ENCODE measurements at regions not wholly inside any gene's neighbourhood (a gene's known extent, or its start where the extent isn't known, plus 50 kb on each side); places are given as distances from the start of the nearest gene placed in this dataset.

GRCh38 chr1:71232786-71233185 lies 152.0 kb upstream of the ZRANB2 start:
- no peaks in the 10 kb centered on the region for H3K27me3 ChIP-seq (ENCODE audit: control insufficient read depth in 2 of 2, insufficient read depth in 2 of 2, low read length in 2 of 2)
- no peaks in the 10 kb centered on the region for H3K36me3 ChIP-seq (ENCODE audit: control insufficient read depth in 2 of 2, insufficient read depth in 2 of 2, low read length in 2 of 2)
- H3K27ac ChIP-seq (ENCODE audit: low read depth in 2 of 2, low read length in 2 of 2), result no peak overlapping the region
- H3K4me1 ChIP-seq (ENCODE audit: control insufficient read depth in 2 of 2, insufficient read depth in 2 of 2, low read length in 2 of 2), result no peaks in the 10 kb centered on the region
- H3K9me3 ChIP-seq (ENCODE audit: control insufficient read depth in 2 of 2, low read length in 2 of 2), result no peaks in the 10 kb centered on the region
- H3K9ac ChIP-seq (ENCODE audit: low read depth in 1 of 2, low read length in 2 of 2), result no peak overlapping the region
- H3K4me3 ChIP-seq (ENCODE audit: low read length in 2 of 2), result no peak overlapping the region

- H3K9me3 ChIP-seq (ENCODE audit: control insufficient read depth in 2 of 2, low read length in 2 of 2), result no peaks in the 10 kb centered on the region
- H3K9ac ChIP-seq (ENCODE audit: low read depth in 1 of 2, low read length in 2 of 2), result no peak overlapping the region
- no peaks in the 10 kb centered on the region for H3K4me1 ChIP-seq (ENCODE audit: control insufficient read depth in 2 of 2, insufficient read depth in 2 of 2, low read length in 2 of 2)
- no peaks in the 10 kb centered on the region for H3K36me3 ChIP-seq (ENCODE audit: control insufficient read depth in 2 of 2, insufficient read depth in 2 of 2, low read length in 2 of 2)
- H3K4me3 ChIP-seq (ENCODE audit: low read length in 2 of 2), result no peak overlapping the region
- no peak overlapping the region for H3K27ac ChIP-seq (ENCODE audit: low read depth in 2 of 2, low read length in 2 of 2)
- H3K27me3 ChIP-seq (ENCODE audit: control insufficient read depth in 2 of 2, insufficient read depth in 2 of 2, low read length in 2 of 2), result no peaks in the 10 kb centered on the region
Observed at GRCh38 chr1:71232166-71232763, 151.4 kb upstream of the ZRANB2 start.

- Histone ChIP-seq H3K9me3 (ENCODE audit: control insufficient read depth in 2 of 2, low read length in 2 of 2) (no peaks in the 10 kb centered on the region), H3K9ac (ENCODE audit: low read depth in 1 of 2, low read length in 2 of 2) (no peak overlapping the region), H3K27ac (ENCODE audit: low read depth in 2 of 2, low read length in 2 of 2) (no peak overlapping the region), H3K4me3 (ENCODE audit: low read length in 2 of 2) (no peak overlapping the region), H3K36me3 (ENCODE audit: control insufficient read depth in 2 of 2, insufficient read depth in 2 of 2, low read length in 2 of 2) (no peaks in the 10 kb centered on the region), H3K27me3 (ENCODE audit: control insufficient read depth in 2 of 2, insufficient read depth in 2 of 2, low read length in 2 of 2) (no peaks in the 10 kb centered on the region), H3K4me1 (ENCODE audit: control insufficient read depth in 2 of 2, insufficient read depth in 2 of 2, low read length in 2 of 2) (no peaks in the 10 kb centered on the region)
Observed at GRCh38 chr1:71231751-71232150, 150.9 kb upstream of the ZRANB2 start.

- H3K4me1 ChIP-seq (ENCODE audit: control insufficient read depth in 2 of 2, insufficient read depth in 2 of 2, low read length in 2 of 2), result no peaks in the 10 kb centered on the region
- no peaks in the 10 kb centered on the region for H3K27me3 ChIP-seq (ENCODE audit: control insufficient read depth in 2 of 2, insufficient read depth in 2 of 2, low read length in 2 of 2)
- no peak overlapping the region for H3K27ac ChIP-seq (ENCODE audit: low read depth in 2 of 2, low read length in 2 of 2)
- H3K9ac ChIP-seq (ENCODE audit: low read depth in 1 of 2, low read length in 2 of 2), result no peak overlapping the region
- no peak overlapping the region for H3K4me3 ChIP-seq (ENCODE audit: low read length in 2 of 2)
- no peaks in the 10 kb centered on the region for H3K36me3 ChIP-seq (ENCODE audit: control insufficient read depth in 2 of 2, insufficient read depth in 2 of 2, low read length in 2 of 2)
- H3K9me3 ChIP-seq (ENCODE audit: control insufficient read depth in 2 of 2, low read length in 2 of 2), result no peaks in the 10 kb centered on the region
Observed at GRCh38 chr1:71228742-71229365, 148.0 kb upstream of the ZRANB2 start.

GRCh38 chr1:71228241-71228640 lies 147.4 kb upstream of the ZRANB2 start:
- Histone ChIP-seq H3K4me1 (ENCODE audit: control insufficient read depth in 2 of 2, insufficient read depth in 2 of 2, low read length in 2 of 2) (no peaks in the 10 kb centered on the region), H3K36me3 (ENCODE audit: control insufficient read depth in 2 of 2, insufficient read depth in 2 of 2, low read length in 2 of 2) (no peaks in the 10 kb centered on the region), H3K27ac (ENCODE audit: low read depth in 2 of 2, low read length in 2 of 2) (no peak overlapping the region), H3K4me3 (ENCODE audit: low read length in 2 of 2) (no peak overlapping the region), H3K9ac (ENCODE audit: low read depth in 1 of 2, low read length in 2 of 2) (no peak overlapping the region), H3K9me3 (ENCODE audit: control insufficient read depth in 2 of 2, low read length in 2 of 2) (no peaks in the 10 kb centered on the region), H3K27me3 (ENCODE audit: control insufficient read depth in 2 of 2, insufficient read depth in 2 of 2, low read length in 2 of 2) (no peaks in the 10 kb centered on the region)

- no peaks in the 10 kb centered on the region for H3K36me3 ChIP-seq (ENCODE audit: control insufficient read depth in 2 of 2, insufficient read depth in 2 of 2, low read length in 2 of 2)
- H3K9ac ChIP-seq (ENCODE audit: low read depth in 1 of 2, low read length in 2 of 2), result no peak overlapping the region
- no peak overlapping the region for H3K4me3 ChIP-seq (ENCODE audit: low read length in 2 of 2)
- H3K4me1 ChIP-seq (ENCODE audit: control insufficient read depth in 2 of 2, insufficient read depth in 2 of 2, low read length in 2 of 2), result no peaks in the 10 kb centered on the region
- H3K27ac ChIP-seq (ENCODE audit: low read depth in 2 of 2, low read length in 2 of 2), result no peak overlapping the region
- no peaks in the 10 kb centered on the region for H3K9me3 ChIP-seq (ENCODE audit: control insufficient read depth in 2 of 2, low read length in 2 of 2)
- H3K27me3 ChIP-seq (ENCODE audit: control insufficient read depth in 2 of 2, insufficient read depth in 2 of 2, low read length in 2 of 2), result no peaks in the 10 kb centered on the region
Observed at GRCh38 chr1:71224741-71225377, 144.0 kb upstream of the ZRANB2 start.

GRCh38 chr1:71223641-71224340 lies 143.0 kb upstream of the ZRANB2 start:
- H3K4me1 ChIP-seq (ENCODE audit: control insufficient read depth in 2 of 2, insufficient read depth in 2 of 2, low read length in 2 of 2), result no peaks in the 10 kb centered on the region
- no peak overlapping the region for H3K9ac ChIP-seq (ENCODE audit: low read depth in 1 of 2, low read length in 2 of 2)
- H3K4me3 ChIP-seq (ENCODE audit: low read length in 2 of 2), result no peak overlapping the region
- H3K9me3 ChIP-seq (ENCODE audit: control insufficient read depth in 2 of 2, low read length in 2 of 2), result no peaks in the 10 kb centered on the region
- no peaks in the 10 kb centered on the region for H3K36me3 ChIP-seq (ENCODE audit: control insufficient read depth in 2 of 2, insufficient read depth in 2 of 2, low read length in 2 of 2)
- H3K27me3 ChIP-seq (ENCODE audit: control insufficient read depth in 2 of 2, insufficient read depth in 2 of 2, low read length in 2 of 2), result no peaks in the 10 kb centered on the region
- H3K27ac ChIP-seq (ENCODE audit: low read depth in 2 of 2, low read length in 2 of 2), result no peak overlapping the region

GRCh38 chr1:71222668-71223067 lies 141.8 kb upstream of the ZRANB2 start:
- Histone ChIP-seq H3K4me1 (ENCODE audit: control insufficient read depth in 2 of 2, insufficient read depth in 2 of 2, low read length in 2 of 2) (no peaks in the 10 kb centered on the region), H3K27me3 (ENCODE audit: control insufficient read depth in 2 of 2, insufficient read depth in 2 of 2, low read length in 2 of 2) (no peaks in the 10 kb centered on the region), H3K27ac (ENCODE audit: low read depth in 2 of 2, low read length in 2 of 2) (no peak overlapping the region), H3K9me3 (ENCODE audit: control insufficient read depth in 2 of 2, low read length in 2 of 2) (no peaks in the 10 kb centered on the region), H3K36me3 (ENCODE audit: control insufficient read depth in 2 of 2, insufficient read depth in 2 of 2, low read length in 2 of 2) (no peaks in the 10 kb centered on the region), H3K9ac (ENCODE audit: low read depth in 1 of 2, low read length in 2 of 2) (no peak overlapping the region), H3K4me3 (ENCODE audit: low read length in 2 of 2) (no peak overlapping the region)

- Histone ChIP-seq H3K36me3 (ENCODE audit: control insufficient read depth in 2 of 2, insufficient read depth in 2 of 2, low read length in 2 of 2) (no peaks in the 10 kb centered on the region), H3K9ac (ENCODE audit: low read depth in 1 of 2, low read length in 2 of 2) (no peak overlapping the region), H3K9me3 (ENCODE audit: control insufficient read depth in 2 of 2, low read length in 2 of 2) (no peaks in the 10 kb centered on the region), H3K27ac (ENCODE audit: low read depth in 2 of 2, low read length in 2 of 2) (no peak overlapping the region), H3K4me1 (ENCODE audit: control insufficient read depth in 2 of 2, insufficient read depth in 2 of 2, low read length in 2 of 2) (no peaks in the 10 kb centered on the region), H3K4me3 (ENCODE audit: low read length in 2 of 2) (no peak overlapping the region), H3K27me3 (ENCODE audit: control insufficient read depth in 2 of 2, insufficient read depth in 2 of 2, low read length in 2 of 2) (no peaks in the 10 kb centered on the region)
Observed at GRCh38 chr1:71210718-71211117, 129.9 kb upstream of the ZRANB2 start.

GRCh38 chr1:71203241-71203640 lies 122.4 kb upstream of the ZRANB2 start:
- Histone ChIP-seq H3K4me3 (ENCODE audit: low read length in 2 of 2) (no peak overlapping the region), H3K27me3 (ENCODE audit: control insufficient read depth in 2 of 2, insufficient read depth in 2 of 2, low read length in 2 of 2) (no peaks in the 10 kb centered on the region), H3K36me3 (ENCODE audit: control insufficient read depth in 2 of 2, insufficient read depth in 2 of 2, low read length in 2 of 2) (no peaks in the 10 kb centered on the region), H3K27ac (ENCODE audit: low read depth in 2 of 2, low read length in 2 of 2) (no peak overlapping the region), H3K9me3 (ENCODE audit: control insufficient read depth in 2 of 2, low read length in 2 of 2) (no peaks in the 10 kb centered on the region), H3K4me1 (ENCODE audit: control insufficient read depth in 2 of 2, insufficient read depth in 2 of 2, low read length in 2 of 2) (no peaks in the 10 kb centered on the region), H3K9ac (ENCODE audit: low read depth in 1 of 2, low read length in 2 of 2) (no peak overlapping the region)

All from mucosa of rectum (tissue), 2 donors.